ENCODE measurements at regions not wholly inside any gene's neighbourhood (a gene's known extent, or its start where the extent isn't known, plus 50 kb on each side); places are given as distances from the start of the nearest gene placed in this dataset.

DNA sequence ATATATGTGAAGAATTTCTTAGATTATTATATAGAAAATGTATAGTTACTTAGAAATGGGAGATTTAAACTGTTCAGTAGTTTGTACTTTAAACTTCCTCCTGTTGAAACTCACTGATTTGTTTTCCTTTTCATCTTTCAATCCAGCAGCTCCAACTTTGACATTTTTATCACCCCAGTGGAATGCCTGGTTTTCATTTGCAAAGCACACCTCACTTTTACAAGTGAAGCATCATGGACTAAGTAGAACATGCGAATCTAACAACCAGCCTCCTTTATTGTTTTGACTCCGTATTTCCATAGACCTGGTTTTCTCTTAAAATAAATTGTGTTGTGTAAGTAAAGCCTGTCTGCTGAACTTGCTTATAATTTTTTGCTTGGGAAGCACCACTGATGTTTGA, 97.8 kb upstream of the ROBO2 start:
- Histone ChIP-seq H2AFZ (ENCODE audit: low read depth, low read length) (no peak overlapping the region), H3K79me2 (ENCODE audit: control insufficient read depth, insufficient read depth, low read length) (no peaks in the 10 kb centered on the region), H3K9me1 (ENCODE audit: control insufficient read depth, insufficient read depth, low read length) (no peaks in the 10 kb centered on the region), H3K4me2 (ENCODE audit: insufficient read depth, low read length) (no peak overlapping the region), H3K9ac (ENCODE audit: insufficient read depth in 1 of 2, low read depth in 2 of 2, low read length in 2 of 2) (no peak overlapping the region), H3K4me3 (no peak overlapping the region), H3K9me3 (replicated peaks; ENCODE audit: control insufficient read depth, insufficient read depth, low read depth, low read length) (no peaks in the 10 kb centered on the region), H3K27me3 (ENCODE audit: control insufficient read depth in 2 of 2, insufficient read depth in 2 of 2, low read length in 2 of 2) (no peaks in the 10 kb centered on the region), H3K4me1 (replicated peaks in 1 of 2; ENCODE audit: control insufficient read depth in 2 of 2, insufficient read depth in 2 of 2, low read length in 2 of 2) (no peaks in the 10 kb centered on the region), H3K27ac (ENCODE audit: extremely low read depth, low read depth, low read length) (no peak overlapping the region), H4K20me1 (replicated peaks; ENCODE audit: control insufficient read depth, insufficient read depth, low read length) (no peaks in the 10 kb centered on the region), H3K36me3 (ENCODE audit: control insufficient read depth, insufficient read depth, low read length) (no peaks in the 10 kb centered on the region)
- in situ Hi-C loops (cut with MboI), result no loop called here
- no peak for ATAC-seq
- DNase-seq (ENCODE audit: extremely low read depth in 1 of 4, low spot score in 3 of 4), result no peak
- no peak for FAIRE-seq
- POLR2A ChIA-PET, result no interaction called here
- intact Hi-C loops (cut with micrococcal nuclease), result no loop called here
- CTCF ChIA-PET (ENCODE audit: low intra/inter-chr PET ratio), result no interaction called here
- 3% methylated on average over 2 of the region's 2 CpGs for WGBS (ENCODE audit: insufficient coverage, low coverage, missing lambda C conversion rate)
- no TSS peak for BruUV-seq (replicated peaks)
- TF ChIP-seq POLR2G (IDR thresholded peaks at IDR 0.05; ENCODE audit: low read depth, low read length) (no peak), MTA2 (IDR thresholded peaks at IDR 0.05; ENCODE audit: low read depth) (no peak), RBBP5 (IDR thresholded peaks at IDR 0.05; ENCODE audit: borderline replicate concordance, insufficient read depth, low read length, poor library complexity, severe bottlenecking) (no peak), ZNF217 (CRISPR knock-in tag; IDR thresholded peaks at IDR 0.05) (no peak), NELFE (IDR thresholded peaks at IDR 0.05; ENCODE audit: insufficient read depth, insufficient read length) (no peak)
- TF ChIP-seq, protein P1, sequence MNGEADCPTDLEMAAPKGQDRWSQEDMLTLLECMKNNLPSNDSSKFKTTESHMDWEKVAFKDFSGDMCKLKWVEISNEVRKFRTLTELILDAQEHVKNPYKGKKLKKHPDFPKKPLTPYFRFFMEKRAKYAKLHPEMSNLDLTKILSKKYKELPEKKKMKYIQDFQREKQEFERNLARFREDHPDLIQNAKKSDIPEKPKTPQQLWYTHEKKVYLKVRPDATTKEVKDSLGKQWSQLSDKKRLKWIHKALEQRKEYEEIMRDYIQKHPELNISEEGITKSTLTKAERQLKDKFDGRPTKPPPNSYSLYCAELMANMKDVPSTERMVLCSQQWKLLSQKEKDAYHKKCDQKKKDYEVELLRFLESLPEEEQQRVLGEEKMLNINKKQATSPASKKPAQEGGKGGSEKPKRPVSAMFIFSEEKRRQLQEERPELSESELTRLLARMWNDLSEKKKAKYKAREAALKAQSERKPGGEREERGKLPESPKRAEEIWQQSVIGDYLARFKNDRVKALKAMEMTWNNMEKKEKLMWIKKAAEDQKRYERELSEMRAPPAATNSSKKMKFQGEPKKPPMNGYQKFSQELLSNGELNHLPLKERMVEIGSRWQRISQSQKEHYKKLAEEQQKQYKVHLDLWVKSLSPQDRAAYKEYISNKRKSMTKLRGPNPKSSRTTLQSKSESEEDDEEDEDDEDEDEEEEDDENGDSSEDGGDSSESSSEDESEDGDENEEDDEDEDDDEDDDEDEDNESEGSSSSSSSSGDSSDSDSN (IDR thresholded peaks at IDR 0.05; ENCODE audit: borderline replicate concordance in 1 of 2, low read depth in 2 of 2, low read length in 2 of 2), result no peak
- TF ChIP-seq, protein P2, sequence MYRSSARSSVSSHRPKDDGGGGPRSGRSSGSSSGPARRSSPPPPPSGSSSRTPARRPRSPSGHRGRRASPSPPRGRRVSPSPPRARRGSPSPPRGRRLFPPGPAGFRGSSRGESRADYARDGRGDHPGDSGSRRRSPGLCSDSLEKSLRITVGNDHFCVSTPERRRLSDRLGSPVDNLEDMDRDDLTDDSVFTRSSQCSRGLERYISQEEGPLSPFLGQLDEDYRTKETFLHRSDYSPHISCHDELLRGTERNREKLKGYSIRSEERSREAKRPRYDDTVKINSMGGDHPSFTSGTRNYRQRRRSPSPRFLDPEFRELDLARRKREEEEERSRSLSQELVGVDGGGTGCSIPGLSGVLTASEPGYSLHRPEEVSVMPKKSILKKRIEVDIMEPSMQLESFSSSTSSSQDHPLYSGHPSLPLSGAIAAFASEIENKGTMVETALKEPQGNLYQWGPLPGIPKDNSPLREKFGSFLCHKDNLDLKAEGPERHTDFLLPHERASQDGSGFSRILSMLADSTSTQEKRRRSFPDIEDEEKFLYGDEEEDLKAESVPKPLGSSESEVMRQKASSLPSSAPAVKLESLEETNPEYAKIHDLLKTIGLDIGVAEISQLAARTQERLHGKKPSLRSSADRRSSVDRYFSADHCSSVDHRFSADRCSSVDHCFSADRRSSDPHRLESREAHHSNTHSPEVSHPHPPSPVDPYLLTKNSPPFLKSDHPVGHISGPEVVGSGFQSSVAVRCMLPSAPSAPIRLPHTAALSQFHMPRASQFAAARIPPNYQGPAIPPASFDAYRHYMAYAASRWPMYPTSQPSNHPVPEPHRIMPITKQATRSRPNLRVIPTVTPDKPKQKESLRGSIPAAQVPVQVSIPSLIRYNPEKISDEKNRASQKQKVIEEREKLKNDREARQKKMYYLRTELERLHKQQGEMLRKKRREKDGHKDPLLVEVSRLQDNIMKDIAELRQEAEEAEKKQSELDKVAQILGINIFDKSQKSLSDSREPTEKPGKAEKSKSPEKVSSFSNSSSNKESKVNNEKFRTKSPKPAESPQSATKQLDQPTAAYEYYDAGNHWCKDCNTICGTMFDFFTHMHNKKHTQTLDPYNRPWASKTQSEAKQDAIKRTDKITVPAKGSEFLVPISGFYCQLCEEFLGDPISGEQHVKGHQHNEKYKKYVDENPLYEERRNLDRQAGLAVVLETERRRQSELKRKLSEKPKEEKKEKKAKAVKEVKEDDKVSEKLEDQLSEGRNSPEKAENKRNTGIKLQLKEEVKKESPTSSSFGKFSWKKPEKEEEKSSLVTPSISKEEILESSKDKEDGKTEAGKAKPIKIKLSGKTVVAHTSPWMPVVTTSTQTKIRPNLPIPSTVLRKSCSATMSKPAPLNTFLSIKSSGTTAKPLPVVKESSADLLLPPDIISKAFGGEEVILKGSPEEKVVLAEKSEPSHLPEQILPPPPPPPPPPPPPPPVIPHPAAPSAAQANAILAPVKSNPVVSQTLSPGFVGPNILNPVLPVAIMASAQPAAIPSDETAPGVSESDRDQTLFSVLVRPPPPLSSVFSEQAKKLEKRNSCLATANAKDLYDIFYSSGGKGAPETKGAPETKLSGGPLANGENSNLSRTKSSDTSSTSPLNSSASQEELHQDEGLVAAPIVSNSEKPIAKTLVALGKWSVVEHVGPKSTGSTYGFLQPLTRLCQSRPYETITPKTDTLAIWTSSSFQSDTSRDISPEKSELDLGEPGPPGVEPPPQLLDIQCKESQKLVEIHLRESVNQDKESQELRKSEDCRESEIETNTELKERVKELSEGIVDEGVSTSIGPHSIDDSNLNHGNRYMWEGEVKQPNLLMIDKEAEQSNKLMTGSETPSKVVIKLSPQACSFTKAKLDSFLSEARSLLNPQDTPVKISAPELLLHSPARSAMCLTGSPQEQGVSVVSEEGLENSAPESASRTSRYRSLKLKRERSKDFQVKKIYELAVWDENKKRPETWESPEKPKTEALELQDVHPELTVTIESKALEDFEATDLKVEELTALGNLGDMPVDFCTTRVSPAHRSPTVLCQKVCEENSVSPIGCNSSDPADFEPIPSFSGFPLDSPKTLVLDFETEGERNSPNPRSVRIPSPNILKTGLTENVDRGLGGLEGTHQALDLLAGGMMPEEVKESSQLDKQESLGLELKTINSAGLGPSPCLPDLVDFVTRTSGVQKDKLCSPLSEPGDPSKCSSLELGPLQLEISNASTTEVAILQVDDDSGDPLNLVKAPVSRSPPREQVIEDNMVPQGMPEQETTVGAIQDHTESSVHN (IDR thresholded peaks at IDR 0.05; ENCODE audit: borderline replicate concordance in 1 of 2, low read depth in 1 of 2), result no peak
- TF ChIP-seq, protein P3, sequence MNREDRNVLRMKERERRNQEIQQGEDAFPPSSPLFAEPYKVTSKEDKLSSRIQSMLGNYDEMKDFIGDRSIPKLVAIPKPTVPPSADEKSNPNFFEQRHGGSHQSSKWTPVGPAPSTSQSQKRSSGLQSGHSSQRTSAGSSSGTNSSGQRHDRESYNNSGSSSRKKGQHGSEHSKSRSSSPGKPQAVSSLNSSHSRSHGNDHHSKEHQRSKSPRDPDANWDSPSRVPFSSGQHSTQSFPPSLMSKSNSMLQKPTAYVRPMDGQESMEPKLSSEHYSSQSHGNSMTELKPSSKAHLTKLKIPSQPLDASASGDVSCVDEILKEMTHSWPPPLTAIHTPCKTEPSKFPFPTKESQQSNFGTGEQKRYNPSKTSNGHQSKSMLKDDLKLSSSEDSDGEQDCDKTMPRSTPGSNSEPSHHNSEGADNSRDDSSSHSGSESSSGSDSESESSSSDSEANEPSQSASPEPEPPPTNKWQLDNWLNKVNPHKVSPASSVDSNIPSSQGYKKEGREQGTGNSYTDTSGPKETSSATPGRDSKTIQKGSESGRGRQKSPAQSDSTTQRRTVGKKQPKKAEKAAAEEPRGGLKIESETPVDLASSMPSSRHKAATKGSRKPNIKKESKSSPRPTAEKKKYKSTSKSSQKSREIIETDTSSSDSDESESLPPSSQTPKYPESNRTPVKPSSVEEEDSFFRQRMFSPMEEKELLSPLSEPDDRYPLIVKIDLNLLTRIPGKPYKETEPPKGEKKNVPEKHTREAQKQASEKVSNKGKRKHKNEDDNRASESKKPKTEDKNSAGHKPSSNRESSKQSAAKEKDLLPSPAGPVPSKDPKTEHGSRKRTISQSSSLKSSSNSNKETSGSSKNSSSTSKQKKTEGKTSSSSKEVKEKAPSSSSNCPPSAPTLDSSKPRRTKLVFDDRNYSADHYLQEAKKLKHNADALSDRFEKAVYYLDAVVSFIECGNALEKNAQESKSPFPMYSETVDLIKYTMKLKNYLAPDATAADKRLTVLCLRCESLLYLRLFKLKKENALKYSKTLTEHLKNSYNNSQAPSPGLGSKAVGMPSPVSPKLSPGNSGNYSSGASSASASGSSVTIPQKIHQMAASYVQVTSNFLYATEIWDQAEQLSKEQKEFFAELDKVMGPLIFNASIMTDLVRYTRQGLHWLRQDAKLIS (CRISPR knock-in tag; IDR thresholded peaks at IDR 0.05), result no peak

Measured in K562 (cell line).